Osteoblast (primary cell): ENCODE measurements at regions not wholly inside any gene's neighbourhood (a gene's known extent, or its start where the extent isn't known, plus 50 kb on each side); places are given as distances from the start of the nearest gene placed in this dataset.

Source experiments
- DNase-seq: peaks from one replicate; pipeline ENCODE4 v3.0.0; 2011; ENCODE audit warnings: low spot score, mixed read lengths; ENCODE audit not compliant: insufficient read length; ENCODE audit errors: missing footprints
- H2AFZ ChIP-seq: 2 replicates; pipeline ENCODE4 v1.6.0; 2011; ENCODE audit warnings: mild to moderate bottlenecking, low read length
- H3K27ac ChIP-seq: 2 replicates; pipeline ENCODE4 v1.5.1; 2011; ENCODE audit warnings: mild to moderate bottlenecking, low read depth, low read length, moderate library complexity
- H3K27me3 ChIP-seq: 2 replicates; pipeline ENCODE4 v1.6.0; 2012; ENCODE audit warnings: mild to moderate bottlenecking, control low read depth, inconsistent platforms, low read length, moderate library complexity; ENCODE audit not compliant: insufficient read depth
- H3K36me3 ChIP-seq: 2 replicates; pipeline ENCODE4 v1.5.1; 2011; ENCODE audit warnings: mild to moderate bottlenecking, low read length, control low read depth, moderate library complexity; ENCODE audit not compliant: insufficient read depth
- H3K4me1 ChIP-seq: 2 replicates; pipeline ENCODE4 v1.5.1; 2011; ENCODE audit warnings: mild to moderate bottlenecking, low read length, control low read depth, moderate library complexity; ENCODE audit not compliant: insufficient read depth
- H3K4me2 ChIP-seq: 2 replicates; pipeline ENCODE4 v1.6.0; 2011; ENCODE audit warnings: mild to moderate bottlenecking, low read length; ENCODE audit not compliant: insufficient read depth
- H3K4me3 ChIP-seq: fragments of 200-600 bp; sonication (generic); 3 replicates; pipeline ENCODE4 v1.5.1; 2012; ENCODE audit warnings: mild to moderate bottlenecking, low read length, inconsistent platforms; ENCODE audit not compliant: insufficient read depth
- H3K79me2 ChIP-seq: 2 replicates; pipeline ENCODE4 v1.6.0; 2012; ENCODE audit warnings: mild to moderate bottlenecking, low read length, control low read depth, inconsistent platforms; ENCODE audit not compliant: insufficient read depth
- H3K9me3 ChIP-seq: 2 replicates; pipeline ENCODE4 v1.5.1; 2011; ENCODE audit warnings: low read depth, low read length, control low read depth
- H4K20me1 ChIP-seq: 2 replicates; pipeline ENCODE4 v1.6.0; 2012; ENCODE audit warnings: mild to moderate bottlenecking, low read length, control low read depth; ENCODE audit not compliant: insufficient read depth
- TF ChIP-seq, protein P1 (sequence below): IDR thresholded peaks from 2 replicates; pipeline ENCODE4 v1.5.1; 2011; ENCODE audit warnings: mild to moderate bottlenecking, low read depth, low read length, moderate library complexity; ENCODE audit errors: extremely low read depth

DNA sequence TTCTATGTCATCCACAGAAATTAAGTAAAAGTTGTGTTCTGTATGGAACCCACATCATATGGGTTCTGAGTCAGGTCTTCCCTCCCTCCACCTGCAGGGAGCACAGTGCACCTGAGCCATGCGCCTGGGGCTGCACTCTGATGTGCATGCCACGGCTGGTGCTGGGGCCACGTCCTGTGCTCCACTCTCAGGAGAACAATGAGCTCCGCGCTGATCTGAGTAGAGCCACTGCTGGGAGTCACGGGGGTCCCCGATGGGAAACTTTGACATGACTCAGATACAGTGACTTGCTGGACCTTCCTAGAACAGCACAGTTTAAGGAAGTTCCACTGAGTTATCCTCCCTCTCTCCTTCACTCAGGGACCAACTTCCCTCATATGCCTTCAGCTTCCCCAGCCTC is 683.4 kb downstream of the TMEM121 start:
- TF ChIP-seq, protein P1, sequence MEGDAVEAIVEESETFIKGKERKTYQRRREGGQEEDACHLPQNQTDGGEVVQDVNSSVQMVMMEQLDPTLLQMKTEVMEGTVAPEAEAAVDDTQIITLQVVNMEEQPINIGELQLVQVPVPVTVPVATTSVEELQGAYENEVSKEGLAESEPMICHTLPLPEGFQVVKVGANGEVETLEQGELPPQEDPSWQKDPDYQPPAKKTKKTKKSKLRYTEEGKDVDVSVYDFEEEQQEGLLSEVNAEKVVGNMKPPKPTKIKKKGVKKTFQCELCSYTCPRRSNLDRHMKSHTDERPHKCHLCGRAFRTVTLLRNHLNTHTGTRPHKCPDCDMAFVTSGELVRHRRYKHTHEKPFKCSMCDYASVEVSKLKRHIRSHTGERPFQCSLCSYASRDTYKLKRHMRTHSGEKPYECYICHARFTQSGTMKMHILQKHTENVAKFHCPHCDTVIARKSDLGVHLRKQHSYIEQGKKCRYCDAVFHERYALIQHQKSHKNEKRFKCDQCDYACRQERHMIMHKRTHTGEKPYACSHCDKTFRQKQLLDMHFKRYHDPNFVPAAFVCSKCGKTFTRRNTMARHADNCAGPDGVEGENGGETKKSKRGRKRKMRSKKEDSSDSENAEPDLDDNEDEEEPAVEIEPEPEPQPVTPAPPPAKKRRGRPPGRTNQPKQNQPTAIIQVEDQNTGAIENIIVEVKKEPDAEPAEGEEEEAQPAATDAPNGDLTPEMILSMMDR, result no peak
- H3K4me1 ChIP-seq, result no peaks in the 10 kb centered on the region
- H3K27ac ChIP-seq, result no peak overlapping the region
- H4K20me1 ChIP-seq, result no peaks in the 10 kb centered on the region
- no peaks in the 10 kb centered on the region for H3K36me3 ChIP-seq
- no peaks in the 10 kb centered on the region for H3K27me3 ChIP-seq
- no peaks in the 10 kb centered on the region for H3K79me2 ChIP-seq
- DNase-seq, result no peak
- no peak overlapping the region for H2AFZ ChIP-seq
- H3K4me2 ChIP-seq, result no peak overlapping the region
- H3K9me3 ChIP-seq, result no peaks in the 10 kb centered on the region
- H3K4me3 ChIP-seq, result no peak overlapping the region

- Histone ChIP-seq H3K27ac (no peak overlapping the region), H3K27me3 (no peaks in the 10 kb centered on the region), H3K79me2 (no peaks in the 10 kb centered on the region), H3K4me1 (no peaks in the 10 kb centered on the region), H3K9me3 (no peaks in the 10 kb centered on the region), H4K20me1 (no peaks in the 10 kb centered on the region), H2AFZ (no peak overlapping the region), H3K4me3 (no peak overlapping the region), H3K4me2 (no peak overlapping the region), H3K36me3 (no peaks in the 10 kb centered on the region)
- DNase-seq, result no peak
- TF ChIP-seq, protein P1, result no peak
Measured at GRCh38 chr14:106210650-106211049, 684.3 kb downstream of the TMEM121 start.

DNA sequence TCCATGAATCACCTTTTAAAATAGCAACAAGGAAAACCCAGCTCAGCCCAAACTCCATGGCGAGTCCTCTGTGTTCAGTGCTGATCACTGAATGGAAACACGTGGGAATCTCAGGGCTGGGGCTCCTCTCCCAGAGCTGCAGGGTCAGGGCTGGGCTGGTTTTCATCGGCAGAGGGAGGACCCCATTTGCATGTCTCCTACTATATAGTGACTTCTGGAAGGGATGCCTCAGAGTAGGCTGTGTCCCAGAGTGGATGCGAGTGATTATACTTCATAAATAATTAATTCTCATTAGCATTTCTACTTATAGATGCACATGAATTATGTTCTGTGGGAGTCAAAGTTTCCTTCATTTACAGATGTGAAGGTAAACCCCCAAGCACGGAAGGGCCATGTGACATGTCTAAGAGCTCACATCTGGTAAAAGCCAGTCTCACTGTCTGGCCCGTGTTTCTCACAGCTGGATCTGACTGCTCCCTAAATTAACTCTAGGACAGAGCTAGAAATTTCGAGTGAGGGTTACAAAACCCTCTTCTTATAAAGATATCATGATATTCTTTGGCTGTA is 685.0 kb downstream of the TMEM121 start:
- no peaks in the 10 kb centered on the region for H4K20me1 ChIP-seq
- no peaks in the 10 kb centered on the region for H3K4me1 ChIP-seq

DNA sequence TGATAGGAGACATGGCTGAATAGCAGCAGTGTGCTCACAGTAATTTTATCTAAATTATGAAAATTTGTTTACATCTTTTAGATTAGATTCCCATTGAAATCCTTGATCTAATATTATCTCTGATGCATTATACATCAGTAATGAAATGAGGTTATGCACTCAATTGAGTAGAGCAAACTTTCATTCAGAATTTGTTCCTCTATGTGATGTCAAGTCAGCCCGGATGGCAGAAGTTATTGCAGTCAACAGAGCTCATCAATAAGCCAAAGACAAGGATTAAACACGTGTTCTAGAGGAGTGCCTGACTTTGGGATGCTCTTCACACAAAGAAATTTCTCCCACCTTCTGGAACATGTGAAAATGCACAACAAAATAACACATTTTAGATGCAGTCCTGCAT is 688.8 kb downstream of the TMEM121 start:
- no peak for DNase-seq
- Histone ChIP-seq H3K27ac (no peak overlapping the region), H3K79me2 (no peaks in the 10 kb centered on the region), H3K4me2 (no peak overlapping the region), H2AFZ (no peak overlapping the region), H3K4me1 (no peaks in the 10 kb centered on the region), H3K36me3 (no peaks in the 10 kb centered on the region), H3K4me3 (no peak overlapping the region), H3K27me3 (no peaks in the 10 kb centered on the region), H3K9me3 (no peaks in the 10 kb centered on the region), H4K20me1 (no peaks in the 10 kb centered on the region)
- TF ChIP-seq, protein P1, result no peak

More for the DNA sequence above, 685.0 kb downstream of the TMEM121 start:
- Histone ChIP-seq H3K79me2 (no peaks in the 10 kb centered on the region), H3K4me2 (no peak overlapping the region), H3K9me3 (no peaks in the 10 kb centered on the region), H3K27ac (no peak overlapping the region), H3K4me3 (no peak overlapping the region), H3K36me3 (no peaks in the 10 kb centered on the region), H2AFZ (no peak overlapping the region), H3K27me3 (no peaks in the 10 kb centered on the region)
- no peak for DNase-seq
- TF ChIP-seq, protein P1, result no peak
